ENCODE measurements at regions not wholly inside any gene's neighbourhood (a gene's known extent, or its start where the extent isn't known, plus 50 kb on each side); places are given as distances from the start of the nearest gene placed in this dataset.

- Histone ChIP-seq H3K9me2 (ENCODE audit: insufficient read depth, low read length) (no peaks in the 10 kb centered on the region), H2AFZ (ENCODE audit: low read depth, low read length) (no peak overlapping the region), H3K36me3 (ENCODE audit: insufficient read depth, low read length) (no peaks in the 10 kb centered on the region), H3K4me2 (ENCODE audit: low read length) (no peak overlapping the region), H4K20me1 (ENCODE audit: insufficient read depth) (no peaks in the 10 kb centered on the region), H3K79me2 (replicated peaks; ENCODE audit: insufficient read depth, low read length) (no peaks in the 10 kb centered on the region), H3K27ac (ENCODE audit: low read length) (no peak overlapping the region), H3K27me3 (ENCODE audit: insufficient read depth, low read depth, low read length) (no peaks in the 10 kb centered on the region), H3F3A (ENCODE audit: insufficient read depth, low read length, poor library complexity, severe bottlenecking) (no peaks in the 10 kb centered on the region), H3K9ac (ENCODE audit: low read length) (no peak overlapping the region), H3K9me3 (ENCODE audit: low read length) (peaks cover 10% of the 10 kb centered on the region), H3K4me3 (ENCODE audit: low read length) (no peak overlapping the region)
- TF ChIP-seq CTCF (IDR thresholded peaks at IDR 0.05; ENCODE audit: poor library complexity, severe bottlenecking) = no peak
- no peak for TF ChIP-seq EP300 (conservative IDR thresholded peaks at IDR 0.05; ENCODE audit: poor library complexity, severe bottlenecking)
- TF ChIP-seq SMC3 (conservative IDR thresholded peaks at IDR 0.05; ENCODE audit: poor library complexity) = no peak
- TF ChIP-seq MXI1 (conservative IDR thresholded peaks at IDR 0.05; ENCODE audit: poor library complexity, severe bottlenecking) = no peak
- TF ChIP-seq EZH2 (IDR thresholded peaks at IDR 0.05; ENCODE audit: borderline replicate concordance, insufficient read depth, low read length, poor library complexity, severe bottlenecking) = no peak
- TF ChIP-seq POLR2AphosphoS5 (IDR thresholded peaks at IDR 0.05) = no peak
Observed at GRCh38 chr10:42482411-42482810, 156.0 kb downstream of the ZNF33B start.

- Histone ChIP-seq H3K4me2 (ENCODE audit: low read length) (no peak overlapping the region), H3K9me3 (ENCODE audit: low read length) (peaks cover 6% of the 10 kb centered on the region), H3K36me3 (ENCODE audit: insufficient read depth, low read length) (no peaks in the 10 kb centered on the region), H3K9ac (ENCODE audit: low read length) (no peak overlapping the region), H3K4me3 (ENCODE audit: low read length) (no peak overlapping the region), H3K27ac (ENCODE audit: low read length) (no peak overlapping the region), H3F3A (ENCODE audit: insufficient read depth, low read length, poor library complexity, severe bottlenecking) (no peaks in the 10 kb centered on the region), H4K20me1 (ENCODE audit: insufficient read depth) (no peaks in the 10 kb centered on the region), H3K27me3 (ENCODE audit: insufficient read depth, low read depth, low read length) (no peaks in the 10 kb centered on the region), H3K79me2 (replicated peaks; ENCODE audit: insufficient read depth, low read length) (no peaks in the 10 kb centered on the region), H2AFZ (ENCODE audit: low read depth, low read length) (no peak overlapping the region), H3K9me2 (ENCODE audit: insufficient read depth, low read length) (no peaks in the 10 kb centered on the region)
- TF ChIP-seq EP300 (conservative IDR thresholded peaks at IDR 0.05; ENCODE audit: poor library complexity, severe bottlenecking) (no peak), MXI1 (conservative IDR thresholded peaks at IDR 0.05; ENCODE audit: poor library complexity, severe bottlenecking) (no peak), RAD21 (conservative IDR thresholded peaks at IDR 0.05) (no peak), CTCF (IDR thresholded peaks at IDR 0.05; ENCODE audit: poor library complexity, severe bottlenecking) (no peak), REST (IDR thresholded peaks at IDR 0.05; ENCODE audit: borderline replicate concordance) (no peak), TAF1 (IDR thresholded peaks at IDR 0.05; ENCODE audit: low read depth) (no peak), SMC3 (conservative IDR thresholded peaks at IDR 0.05; ENCODE audit: poor library complexity) (no peak), EZH2 (IDR thresholded peaks at IDR 0.05; ENCODE audit: borderline replicate concordance, insufficient read depth, low read length, poor library complexity, severe bottlenecking) (no peak), POLR2AphosphoS5 (IDR thresholded peaks at IDR 0.05) (no peak)
Observed at GRCh38 chr10:42479057-42479456, 159.3 kb downstream of the ZNF33B start.

All from neural cell (in vitro differentiated cells).